ENCODE measurements at regions not wholly inside any gene's neighbourhood (a gene's known extent, or its start where the extent isn't known, plus 50 kb on each side); places are given as distances from the start of the nearest gene placed in this dataset.
"Not testable (repeated sequence)": the region's sequence is repeated elsewhere in the genome, so short reads cannot be mapped to it uniquely, and the experiment has no call there.

DNA sequence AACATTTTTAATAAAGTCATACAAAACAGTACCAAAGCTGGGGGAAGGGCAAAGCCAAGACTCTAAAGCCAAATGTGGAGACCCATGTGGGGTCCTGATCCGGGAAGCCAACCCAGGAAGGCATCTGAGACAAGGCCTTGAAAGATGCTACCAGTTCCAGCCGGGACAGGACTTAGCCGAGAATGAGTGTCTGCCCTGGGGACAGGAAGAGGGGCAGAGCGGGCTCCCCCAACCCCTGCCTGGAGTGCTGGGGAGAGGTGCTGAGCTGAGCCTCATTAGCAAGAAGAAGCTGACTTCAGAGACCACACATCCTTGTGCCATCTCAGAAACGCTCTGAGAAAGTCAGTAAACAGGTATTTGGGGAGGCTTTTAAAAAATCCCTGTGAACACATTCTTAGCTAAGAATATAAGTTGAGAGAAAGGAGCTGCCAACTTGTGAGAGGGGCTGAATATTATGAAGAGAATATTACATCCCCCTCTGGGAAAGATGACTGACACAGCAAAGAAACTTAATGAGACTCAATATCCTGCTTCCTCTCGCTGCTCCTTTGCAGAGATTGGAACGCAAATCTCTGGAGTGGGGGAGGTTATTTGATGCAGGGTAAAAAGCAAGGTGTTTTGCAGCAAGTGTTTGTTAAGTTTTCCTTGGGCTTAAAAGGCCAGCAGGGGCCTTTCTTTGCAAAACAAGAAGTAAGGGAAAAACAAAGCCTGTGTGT lies 103.3 kb upstream of the KCND3 start:
- DNase-seq (ENCODE audit: extremely low spot score, insufficient read length, low read depth) (no peak), FAIRE-seq (no peak)

DNA sequence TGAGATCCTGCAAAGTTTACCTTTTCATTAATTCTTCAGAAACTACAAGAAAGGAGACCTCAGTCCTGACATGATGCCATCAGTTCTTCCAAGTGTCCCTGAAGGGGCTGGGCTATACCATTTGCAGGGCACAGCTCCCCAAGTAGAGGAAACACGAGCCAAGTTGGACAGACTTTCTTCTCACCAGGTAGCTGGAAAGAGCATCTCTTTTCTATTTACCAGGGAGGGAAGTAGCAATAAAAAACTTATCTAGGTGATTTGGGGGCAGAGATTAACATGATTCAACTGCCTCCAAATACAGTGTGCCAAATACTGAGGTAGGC lies 103.9 kb upstream of the KCND3 start:
- DNase-seq (ENCODE audit: extremely low spot score, insufficient read length, low read depth) (no peak), FAIRE-seq (no peak)

DNA sequence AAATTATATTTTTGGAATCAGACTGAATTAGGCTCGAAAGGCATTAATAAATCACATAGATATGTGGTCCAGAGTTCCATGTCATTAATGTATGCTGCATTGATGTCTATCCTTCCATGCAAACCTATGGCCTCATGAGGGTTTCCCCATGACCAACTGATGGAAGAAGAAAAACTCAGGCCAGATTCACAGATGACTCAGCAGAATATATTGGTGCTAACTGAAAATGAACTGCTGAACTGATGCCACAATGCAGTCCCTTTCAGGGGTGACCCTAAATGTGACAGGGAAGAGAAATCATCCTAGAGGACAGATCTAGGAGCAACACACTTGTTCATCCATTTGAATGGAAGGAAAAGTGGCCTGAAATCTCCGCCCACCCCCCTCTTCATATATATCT lies 110.5 kb upstream of the KCND3 start:
- DNase-seq (ENCODE audit: extremely low spot score, insufficient read length, low read depth): no peak

DNA sequence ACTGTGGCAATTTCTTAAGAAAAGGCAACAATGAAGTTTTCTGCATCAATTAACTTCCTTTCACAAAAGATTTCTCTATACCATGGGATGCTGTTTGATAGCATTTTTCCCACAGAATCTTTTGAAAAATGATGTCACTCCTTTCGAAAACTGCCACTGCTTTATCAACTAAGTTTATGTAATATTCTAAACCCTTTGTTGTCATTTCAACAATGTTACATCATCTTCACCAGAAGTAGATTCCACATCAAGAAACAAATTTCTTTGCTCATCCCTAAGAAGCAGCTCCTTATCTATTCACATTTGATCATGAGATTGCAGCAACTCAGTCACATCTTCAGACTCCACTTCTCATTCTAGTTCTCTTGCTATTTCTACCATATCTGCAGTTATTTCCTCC lies 116.1 kb upstream of the KCND3 start:
- FAIRE-seq: no peak

More for the DNA sequence above, 110.5 kb upstream of the KCND3 start:
- FAIRE-seq: no peak

DNA sequence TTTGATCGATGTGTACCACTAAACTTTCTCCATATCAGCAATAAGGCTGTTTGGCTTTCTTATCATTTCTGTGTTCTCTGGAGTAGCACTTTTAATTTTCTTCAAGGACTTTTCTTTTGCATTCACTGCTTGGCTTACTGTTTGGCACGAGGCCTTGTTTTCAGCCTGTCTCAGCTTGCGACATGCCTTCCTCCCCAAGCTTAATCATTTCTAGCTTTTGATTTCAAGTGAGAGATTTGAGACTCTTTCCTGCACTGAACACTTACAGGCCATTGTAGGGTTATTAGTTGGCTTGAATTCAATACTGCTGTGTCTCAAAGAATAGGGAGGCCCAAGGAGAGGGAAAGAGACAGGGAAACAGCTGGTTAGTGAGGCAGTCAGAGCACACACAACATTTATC lies 120.6 kb upstream of the KCND3 start:
- FAIRE-seq (no peak), DNase-seq (ENCODE audit: extremely low spot score, insufficient read length, low read depth) (no peak)

More for the DNA sequence above, 116.1 kb upstream of the KCND3 start:
- no peak for DNase-seq (ENCODE audit: extremely low spot score, insufficient read length, low read depth)

DNA sequence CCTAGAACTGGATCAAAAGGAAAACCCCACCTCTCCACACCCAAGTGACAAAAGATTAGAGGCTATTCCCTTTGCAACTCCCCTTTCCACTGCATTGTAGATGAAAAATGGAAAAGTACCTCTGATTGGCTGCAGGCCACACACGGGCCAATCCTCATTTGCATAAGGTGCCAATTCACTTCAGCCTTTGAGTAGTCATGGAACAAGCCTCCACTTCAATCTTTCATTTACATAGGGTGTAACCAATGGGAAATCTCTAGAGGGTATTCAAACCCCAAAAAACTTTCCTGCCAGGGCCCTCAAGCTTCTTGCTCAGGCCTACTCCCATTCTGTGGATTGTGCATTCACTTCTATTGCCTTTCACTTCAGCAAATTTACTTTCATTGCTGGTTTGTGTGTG lies 122.3 kb upstream of the KCND3 start:
- no peak for DNase-seq (ENCODE audit: extremely low spot score, insufficient read length, low read depth)
- FAIRE-seq: no peak

DNA sequence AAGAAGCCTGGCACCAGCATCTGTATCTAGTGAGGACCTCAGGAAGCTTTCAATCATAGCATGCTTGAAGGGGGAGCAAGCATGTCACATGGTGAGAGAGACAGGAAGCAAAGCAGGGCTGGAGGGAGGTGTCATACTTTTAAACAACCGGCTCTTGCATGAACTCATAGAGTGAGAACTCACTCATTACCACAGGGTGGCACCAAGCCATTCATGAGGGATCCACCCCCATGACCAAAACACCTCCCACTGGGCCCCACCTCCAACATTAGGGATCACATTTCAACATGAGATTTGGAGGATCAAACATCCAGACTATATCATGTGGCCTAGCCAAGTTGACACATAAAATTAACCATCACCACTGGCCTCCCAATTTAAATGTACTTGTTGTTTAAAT lies 125.1 kb upstream of the KCND3 start:
- FAIRE-seq (no peak), DNase-seq (ENCODE audit: extremely low spot score, insufficient read length, low read depth) (no peak)

DNA sequence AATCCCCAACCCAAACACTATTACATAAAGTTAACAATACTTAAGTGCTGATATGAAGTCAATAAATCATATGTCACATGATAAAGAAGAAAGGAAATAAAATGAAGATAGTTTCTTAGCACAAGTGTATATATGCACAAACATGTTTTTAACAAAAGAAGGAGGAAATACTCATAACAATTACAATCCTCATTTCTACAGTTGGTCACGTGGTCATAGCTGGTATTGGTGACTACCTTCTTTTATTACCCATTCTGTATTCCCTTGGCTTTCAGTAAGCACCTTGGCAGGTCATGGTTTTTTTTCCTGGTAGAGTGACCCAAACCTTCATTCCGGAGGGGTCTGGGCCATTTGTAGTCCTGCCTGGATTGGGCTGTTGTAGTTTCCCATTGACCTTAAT lies 137.1 kb upstream of the KCND3 start:
- DNase-seq (ENCODE audit: extremely low spot score, insufficient read length, low read depth): no peak

DNA sequence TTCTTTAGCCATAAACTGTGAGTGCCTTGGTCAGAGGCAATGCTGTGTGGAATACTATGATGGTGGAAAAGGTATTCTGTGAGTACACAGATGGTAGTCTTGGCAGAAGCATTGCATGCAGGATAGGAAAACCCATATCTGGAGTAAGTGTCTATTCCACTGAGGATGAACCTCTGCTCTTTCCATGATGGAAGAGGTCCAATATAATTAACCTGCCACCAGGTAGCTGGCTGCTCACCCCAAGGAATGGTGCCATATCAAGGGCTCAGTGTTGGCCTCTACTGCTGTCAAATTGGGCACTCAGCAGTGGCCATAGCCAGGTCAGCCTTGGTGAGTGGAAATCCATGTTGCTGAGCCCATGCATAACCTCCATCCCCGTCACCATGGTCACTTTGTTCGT lies 138.1 kb upstream of the KCND3 start:
- not testable (repeated sequence) for DNase-seq (ENCODE audit: extremely low spot score, insufficient read length, low read depth); FAIRE-seq

More for the DNA sequence above, 137.1 kb upstream of the KCND3 start:
- no peak for FAIRE-seq

DNA sequence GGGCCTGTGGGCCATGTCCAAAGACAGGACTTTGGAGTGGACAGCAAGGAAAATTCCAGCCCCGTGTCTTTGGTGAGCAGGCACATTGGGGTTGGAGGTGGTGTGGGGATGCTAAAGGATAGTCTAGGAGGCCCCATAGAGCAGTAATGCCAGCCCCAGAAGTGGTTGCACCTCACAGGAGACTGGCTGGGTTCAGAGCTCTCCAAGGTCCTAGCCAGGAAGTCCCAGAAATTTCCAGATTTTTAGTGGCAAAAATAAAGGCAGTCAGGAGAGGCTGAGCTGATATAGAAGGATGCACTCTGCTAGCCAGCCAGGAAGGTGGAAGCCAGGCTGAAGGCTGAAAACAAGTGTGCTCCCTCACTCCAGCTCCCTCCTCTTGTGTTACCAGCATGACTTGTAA lies 144.0 kb upstream of the KCND3 start:
- FAIRE-seq: no peak
- DNase-seq (ENCODE audit: extremely low spot score, insufficient read length, low read depth): no peak

DNA sequence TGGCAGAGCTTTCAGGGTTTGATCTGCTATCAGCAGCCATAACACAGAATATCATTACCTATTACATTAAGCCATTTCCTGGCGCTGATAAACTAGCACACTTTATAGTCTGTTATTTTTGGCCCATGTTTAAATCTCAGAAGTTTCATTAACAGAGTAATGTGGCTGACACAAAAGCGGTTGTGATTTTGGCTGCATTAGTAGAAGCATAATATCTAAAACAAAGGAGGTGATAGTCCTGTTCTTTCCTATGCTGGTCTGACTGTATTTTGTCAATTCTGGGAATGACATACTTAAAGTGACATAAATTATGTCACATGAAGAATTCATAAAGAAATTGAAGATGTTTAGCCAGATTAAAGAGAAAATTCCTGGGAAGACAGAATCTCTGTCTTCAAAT lies 151.3 kb upstream of the KCND3 start:
- no peak for FAIRE-seq
- no peak for DNase-seq (ENCODE audit: extremely low spot score, insufficient read length, low read depth)

DNA sequence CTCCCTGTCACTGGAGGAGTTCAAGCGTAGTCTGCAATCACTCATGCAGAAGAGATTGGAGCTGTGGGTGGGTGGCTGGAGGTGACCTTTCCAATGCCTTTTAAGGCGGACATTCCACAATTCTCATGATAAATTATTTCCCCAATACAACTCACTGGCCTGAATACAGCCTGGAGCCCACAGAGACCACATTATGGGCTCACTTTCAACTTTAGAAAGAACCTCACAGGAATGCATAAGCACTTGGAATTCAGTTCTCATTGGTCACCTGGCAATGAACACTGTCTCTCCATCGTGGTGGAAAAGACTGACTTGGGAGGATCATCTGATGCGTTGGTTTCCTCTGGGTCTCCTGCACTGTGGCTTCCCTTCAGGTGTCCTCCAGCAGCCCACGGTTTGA lies 151.8 kb upstream of the KCND3 start:
- DNase-seq (ENCODE audit: extremely low spot score, insufficient read length, low read depth) (no peak), FAIRE-seq (no peak)

DNA sequence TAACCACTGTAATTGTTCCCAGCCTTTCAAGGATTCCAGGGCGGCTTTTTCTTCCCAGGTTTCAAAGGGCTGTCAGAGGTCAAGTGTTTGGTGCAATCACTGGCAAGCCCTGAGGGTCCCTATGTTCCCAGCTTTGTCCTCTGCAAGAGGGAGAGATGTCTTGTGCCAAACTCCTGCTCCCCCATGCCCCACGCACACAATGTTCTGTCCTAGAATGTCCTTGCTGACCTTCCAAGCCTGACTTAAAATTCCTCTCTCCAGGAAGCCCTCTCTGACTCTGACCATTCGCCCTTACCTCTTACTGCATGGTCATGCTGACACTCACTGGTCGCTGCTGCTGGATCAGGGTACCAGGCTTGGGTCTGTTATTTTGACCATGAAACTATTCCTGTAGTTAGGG lies 152.5 kb upstream of the KCND3 start:
- DNase-seq (ENCODE audit: extremely low spot score, insufficient read length, low read depth) (no peak), FAIRE-seq (no peak)

DNA sequence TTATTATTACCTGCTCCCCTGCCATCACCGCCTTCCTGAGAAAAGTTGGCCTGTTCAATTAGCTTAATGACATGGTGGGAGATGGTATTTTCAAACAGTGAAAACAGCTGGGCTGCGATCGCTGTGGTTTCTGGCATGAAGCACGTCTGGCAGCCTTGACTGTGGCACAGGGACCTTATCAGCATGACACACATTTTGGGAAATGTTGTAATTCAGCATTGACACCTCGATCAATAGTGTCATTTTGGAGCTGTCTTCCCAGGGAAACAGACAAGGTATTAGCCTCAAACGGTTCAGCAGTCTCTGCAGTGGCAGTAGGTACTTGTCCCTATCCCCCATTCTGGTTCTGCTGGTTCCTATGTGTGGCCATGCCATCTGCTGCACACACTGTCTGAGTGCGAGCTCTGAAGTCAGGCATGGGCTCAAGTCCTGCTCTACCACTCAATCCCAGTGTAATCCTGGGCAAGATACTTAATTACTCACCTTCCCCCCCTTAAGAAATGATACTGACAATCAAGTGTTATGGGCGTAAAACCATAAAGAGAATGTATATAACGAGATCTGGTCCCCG lies 154.5 kb upstream of the KCND3 start:
- FAIRE-seq (no peak), DNase-seq (ENCODE audit: extremely low spot score, insufficient read length, low read depth) (no peak)

DNA sequence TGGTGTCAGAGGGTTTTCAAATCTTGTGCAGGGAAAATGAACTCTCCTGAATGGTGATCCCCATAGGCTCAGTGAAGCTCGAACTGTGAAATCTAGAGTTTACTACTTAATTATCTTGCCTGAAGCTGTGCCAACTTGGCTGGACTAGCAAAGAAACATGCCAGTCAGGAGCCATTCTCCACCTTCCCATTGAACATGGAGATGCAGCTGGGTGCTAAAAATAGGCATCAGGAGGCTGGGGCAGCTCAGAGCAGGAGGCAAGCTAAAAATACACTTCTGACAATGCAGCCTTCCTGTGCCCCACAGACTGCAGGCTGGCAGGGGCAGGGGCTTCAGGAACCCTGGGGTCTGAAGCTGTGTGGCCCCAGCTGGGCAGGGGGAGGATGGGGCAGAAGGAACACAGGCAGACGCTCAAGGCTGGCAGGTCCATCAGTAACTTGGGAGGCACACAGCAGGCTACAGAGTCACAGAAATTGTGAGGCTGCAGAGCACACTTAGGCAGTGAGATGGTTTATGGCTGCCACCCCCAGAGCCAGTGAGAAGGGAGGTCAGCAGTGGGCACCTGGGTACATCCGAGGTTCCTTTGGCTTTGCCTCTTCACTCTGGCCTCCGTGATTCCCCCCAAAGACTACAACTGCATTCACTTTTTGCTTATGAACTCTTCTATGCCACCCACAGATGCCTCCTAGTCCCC lies 155.4 kb upstream of the KCND3 start:
- FAIRE-seq (no peak), DNase-seq (ENCODE audit: extremely low spot score, insufficient read length, low read depth) (no peak)

DNA sequence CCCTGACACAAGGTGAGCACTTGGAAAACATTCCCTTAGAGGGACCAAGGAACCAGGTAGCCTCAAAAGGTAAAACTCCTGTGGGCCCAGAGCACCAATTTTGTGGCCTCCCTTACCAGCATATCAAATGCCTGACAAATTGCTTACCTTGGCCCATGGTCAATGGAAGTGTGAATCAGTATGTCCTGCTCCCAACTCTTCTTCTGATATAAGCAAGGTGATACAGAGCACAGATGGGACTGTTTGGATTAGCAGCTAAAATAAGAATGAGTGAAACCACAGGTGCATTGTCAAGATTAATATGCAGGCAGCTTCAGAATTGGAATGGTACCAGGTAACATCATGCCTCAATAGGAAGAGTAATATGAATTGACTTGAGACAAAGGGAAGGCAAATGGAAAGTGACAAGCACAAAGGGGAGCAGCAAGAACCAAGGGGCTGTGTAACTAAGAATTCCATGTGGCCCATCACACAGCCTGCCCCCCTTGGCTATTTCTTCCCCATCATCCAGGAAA lies 156.8 kb upstream of the KCND3 start:
- FAIRE-seq: no peak
- DNase-seq (ENCODE audit: extremely low spot score, insufficient read length, low read depth): no peak

DNA sequence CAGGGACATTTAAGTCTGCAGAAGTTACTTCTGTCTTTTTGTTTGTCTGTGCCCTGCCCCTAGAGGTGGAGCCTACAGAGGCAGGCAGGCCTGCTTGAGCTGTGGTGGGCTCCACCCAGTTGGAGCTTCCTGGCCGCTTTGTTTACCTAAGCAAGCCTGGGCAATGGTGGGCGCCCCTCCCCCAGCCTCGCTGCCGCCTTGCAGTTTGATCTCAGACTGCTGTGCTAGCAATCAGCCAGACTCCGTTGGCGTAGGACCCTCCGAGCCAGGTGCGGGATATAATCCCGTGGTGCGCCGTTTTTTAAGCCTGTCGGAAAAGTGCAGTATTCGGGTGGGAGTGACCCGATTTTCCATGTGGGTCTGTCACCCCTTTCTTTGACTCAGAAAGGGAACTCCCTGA lies 170.7 kb upstream of the KCND3 start:
- DNase-seq (ENCODE audit: extremely low spot score, insufficient read length, low read depth); FAIRE-seq: not testable (repeated sequence)

DNA sequence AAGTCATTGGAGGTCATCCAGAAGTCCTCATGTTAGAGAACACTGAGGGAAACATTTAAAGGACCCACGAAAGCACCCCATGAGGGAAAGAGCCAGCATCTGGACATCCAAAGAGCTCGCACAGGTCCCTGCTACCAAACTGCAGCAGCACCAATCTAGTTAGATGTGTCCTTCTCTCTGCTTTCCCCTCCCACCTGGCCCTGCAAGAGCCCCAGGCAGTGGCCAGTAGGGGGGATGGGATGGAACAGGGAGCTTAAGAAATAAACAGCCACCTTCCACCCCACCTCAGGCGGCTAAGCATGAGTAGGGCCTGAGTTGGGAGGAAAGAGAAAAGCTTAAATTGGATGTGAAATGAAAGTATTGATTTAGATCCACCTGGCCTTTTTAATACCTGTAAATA lies 175.9 kb upstream of the KCND3 start:
- FAIRE-seq: no peak

DNA sequence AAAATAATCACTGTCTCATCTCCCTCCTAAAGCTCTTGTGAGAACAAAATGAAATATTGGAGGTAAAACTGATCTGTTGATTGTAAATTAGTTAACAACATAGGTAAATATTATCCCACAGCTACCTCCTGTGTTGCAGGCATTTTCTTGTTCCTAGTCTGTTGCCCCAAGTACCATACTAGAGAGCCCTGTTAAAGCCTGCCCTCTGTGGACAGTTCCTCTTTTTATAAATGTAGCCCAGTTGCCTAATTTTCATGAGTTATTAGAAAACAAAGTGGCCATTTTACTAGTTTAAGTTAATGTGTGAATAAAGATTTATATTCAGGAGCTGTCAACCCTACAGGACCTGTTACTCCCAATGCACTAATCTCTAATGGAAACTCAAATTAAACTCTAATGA lies 180.0 kb upstream of the KCND3 start:
- DNase-seq (ENCODE audit: extremely low spot score, insufficient read length, low read depth): no peak
- FAIRE-seq: no peak

More for the DNA sequence above, 175.9 kb upstream of the KCND3 start:
- DNase-seq (ENCODE audit: extremely low spot score, insufficient read length, low read depth): no peak

DNA sequence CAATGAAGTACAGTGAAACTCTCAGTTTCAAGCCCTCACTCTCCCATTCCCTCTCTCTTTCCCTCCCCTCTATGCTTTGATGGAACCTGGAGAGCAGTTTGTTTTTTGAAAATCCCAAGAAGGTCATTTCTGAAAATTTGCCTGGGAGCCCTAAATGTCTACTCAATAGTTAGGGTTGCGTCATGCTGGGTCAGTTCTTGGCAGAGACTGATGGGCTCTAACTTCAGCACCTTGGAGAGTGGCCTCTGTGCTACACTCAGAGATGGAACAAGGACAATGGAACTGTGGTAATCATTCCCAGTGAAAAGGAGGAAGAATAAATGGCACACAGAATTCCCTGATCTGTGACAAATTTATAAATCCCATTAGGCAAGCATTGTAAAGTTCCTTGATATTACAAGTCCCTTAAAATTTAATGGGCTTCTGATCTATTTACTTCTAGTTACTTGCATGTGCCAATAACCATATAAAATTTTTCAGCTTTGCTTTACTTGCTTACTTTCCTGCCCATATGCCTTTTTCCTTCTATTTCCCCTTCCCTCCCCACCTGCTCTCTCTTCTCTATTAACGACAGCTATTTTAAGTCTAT lies 182.9 kb upstream of the KCND3 start:
- FAIRE-seq (no peak), DNase-seq (ENCODE audit: extremely low spot score, insufficient read length, low read depth) (no peak)

DNA sequence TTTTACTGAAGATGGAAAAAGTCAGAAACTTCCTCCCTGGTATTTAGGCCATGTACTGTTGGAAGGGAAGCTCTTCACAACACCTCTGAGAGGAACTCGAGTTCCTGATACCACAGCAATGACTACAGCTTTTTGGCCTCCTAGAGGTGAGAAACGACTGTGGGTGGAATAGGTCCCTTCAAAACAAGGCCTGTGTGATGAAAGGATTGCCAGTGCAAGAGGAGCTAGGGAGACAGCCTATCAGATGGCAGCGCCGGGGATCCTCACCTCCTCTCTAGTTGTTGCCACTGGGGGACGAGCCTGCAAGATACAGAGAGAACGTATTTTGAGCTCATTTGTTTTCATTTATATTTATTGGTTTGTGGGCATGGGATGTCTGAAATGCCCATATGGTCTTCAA lies 187.8 kb upstream of the KCND3 start:
- DNase-seq (ENCODE audit: extremely low spot score, insufficient read length, low read depth) (no peak), FAIRE-seq (no peak)

All from GM18507 (cell line).